ENCODE measurements at regions not wholly inside any gene's neighbourhood (a gene's known extent, or its start where the extent isn't known, plus 50 kb on each side); places are given as distances from the start of the nearest gene placed in this dataset.
"Not testable (repeated sequence)": the region's sequence is repeated elsewhere in the genome, so short reads cannot be mapped to it uniquely, and the experiment has no call there.

- H3K9me3 ChIP-seq; H3K27me3 ChIP-seq; H3K4me1 ChIP-seq; H3K36me3 ChIP-seq; H3K4me3 ChIP-seq; H3K27ac ChIP-seq; DNase-seq; intact Hi-C loops (cut with DNase I): not testable (repeated sequence)
- WGBS, 2 donors = no CpG with 5 or more reads among the region's 5 CpGs
Observed at GRCh38 chrY:18599606-18600005, 53.1 kb downstream of the HSFY1 start.

GRCh38 chrY:18601287-18601686, 54.8 kb downstream of the HSFY1 start:
- H3K27ac ChIP-seq; H3K4me3 ChIP-seq; H3K9me3 ChIP-seq; intact Hi-C loops (cut with DNase I); H3K27me3 ChIP-seq; DNase-seq; H3K36me3 ChIP-seq; H3K4me1 ChIP-seq: not testable (repeated sequence)
- WGBS, 2 donors = no CpG with 5 or more reads among the region's 2 CpGs

- DNase-seq; H3K4me3 ChIP-seq; H3K9me3 ChIP-seq; H3K27me3 ChIP-seq; intact Hi-C loops (cut with DNase I); H3K27ac ChIP-seq; H3K4me1 ChIP-seq; H3K36me3 ChIP-seq: not testable (repeated sequence)
- no CpG with 5 or more reads among the region's 5 CpGs for WGBS, 2 donors
Observed at GRCh38 chrY:18606251-18606650, 59.7 kb downstream of the HSFY1 start.

GRCh38 chrY:18608205-18608604, 61.7 kb downstream of the HSFY1 start:
- H3K4me3 ChIP-seq; DNase-seq; H3K27ac ChIP-seq; intact Hi-C loops (cut with DNase I); H3K27me3 ChIP-seq; H3K4me1 ChIP-seq; H3K9me3 ChIP-seq; H3K36me3 ChIP-seq: not testable (repeated sequence)
- WGBS, 2 donors = no CpG with 5 or more reads among the region's 4 CpGs

GRCh38 chrY:18615809-18616208, 69.3 kb downstream of the HSFY1 start:
- H3K4me3 ChIP-seq = not testable (repeated sequence)

GRCh38 chrY:18629805-18630516, 83.4 kb downstream of the HSFY1 start:
- H3K36me3 ChIP-seq; H3K4me1 ChIP-seq; intact Hi-C loops (cut with DNase I); H3K9me3 ChIP-seq; H3K4me3 ChIP-seq; DNase-seq; H3K27ac ChIP-seq; H3K27me3 ChIP-seq: not testable (repeated sequence)
- WGBS, 2 donors = no CpG with 5 or more reads among the region's 9 CpGs

More at GRCh38 chrY:18615809-18616208, 69.3 kb downstream of the HSFY1 start:
- DNase-seq; intact Hi-C loops (cut with DNase I); H3K4me1 ChIP-seq; H3K9me3 ChIP-seq; H3K27ac ChIP-seq; H3K36me3 ChIP-seq; H3K27me3 ChIP-seq: not testable (repeated sequence)
- no CpG with 5 or more reads among the region's 1 CpG for WGBS, 2 donors

- H3K4me1 ChIP-seq; H3K36me3 ChIP-seq; H3K4me3 ChIP-seq; H3K27ac ChIP-seq; H3K9me3 ChIP-seq; DNase-seq; intact Hi-C loops (cut with DNase I); H3K27me3 ChIP-seq: not testable (repeated sequence)
- WGBS, 2 donors = no CpG with 5 or more reads among the region's 3 CpGs
Observed at GRCh38 chrY:18630571-18630970, 84.1 kb downstream of the HSFY1 start.

GRCh38 chrY:18631610-18632009, 85.1 kb downstream of the HSFY1 start:
- no CpG with 5 or more reads among the region's 7 CpGs for WGBS, 2 donors
- H3K9me3 ChIP-seq; H3K36me3 ChIP-seq; H3K4me3 ChIP-seq; H3K27ac ChIP-seq; H3K27me3 ChIP-seq; H3K4me1 ChIP-seq; intact Hi-C loops (cut with DNase I); DNase-seq: not testable (repeated sequence)

GRCh38 chrY:18650746-18651145, 104.2 kb downstream of the HSFY1 start:
- WGBS, 2 donors = 87 to 91% methylated on average over 2 of the region's 2 CpGs
- Histone ChIP-seq H3K9me3 (no peaks in the 10 kb centered on the region), H3K36me3 (no peaks in the 10 kb centered on the region), H3K27ac (no peak overlapping the region), H3K27me3 (no peaks in the 10 kb centered on the region), H3K4me1 (no peaks in the 10 kb centered on the region), H3K4me3 (no peak overlapping the region)
- TF ChIP-seq EP300 (IDR thresholded peaks at IDR 0.05) (no peak), POLR2A (IDR thresholded peaks at IDR 0.05) (no peak), POLR2AphosphoS5 (IDR thresholded peaks at IDR 0.05) (no peak), CTCF (IDR thresholded peaks at IDR 0.05) (no peak)
- intact Hi-C loops (cut with DNase I) = no loop called here
- DNase-seq = no peak
